VCaP (cell line): ENCODE measurements at regions not wholly inside any gene's neighbourhood (a gene's known extent, or its start where the extent isn't known, plus 50 kb on each side); places are given as distances from the start of the nearest gene placed in this dataset.
"Not testable (repeated sequence)": the region's sequence is repeated elsewhere in the genome, so short reads cannot be mapped to it uniquely, and the experiment has no call there.

Source experiments
- H3K27ac ChIP-seq: fragments of 450-650 bp; 2 replicates; pipeline ENCODE4 v1.5.1; 2017
- TF ChIP-seq, protein P1 (sequence below): fragments of 450-650 bp; conservative IDR thresholded peaks from 2 replicates; pipeline ENCODE4 v1.5.1; 2017; ENCODE audit warnings: mild to moderate bottlenecking, moderate library complexity

DNA sequence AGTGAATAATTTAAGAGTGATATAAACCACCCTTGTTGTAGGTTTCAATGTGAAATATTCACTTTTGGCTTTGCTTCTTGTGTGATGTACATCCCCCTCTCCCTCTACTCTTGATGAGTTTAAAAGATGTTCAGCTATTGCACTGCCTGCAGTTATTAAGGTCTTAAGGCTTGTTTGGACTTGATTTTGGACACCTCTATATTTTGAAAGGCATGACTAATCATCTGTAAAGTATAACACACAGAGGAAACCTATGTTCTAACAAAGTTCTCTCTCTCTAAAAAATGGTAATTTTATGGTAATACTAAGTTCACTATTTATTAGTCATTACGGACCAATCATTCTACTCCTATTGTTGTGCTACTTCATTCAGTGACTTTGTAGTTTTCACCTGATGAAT is 1719.9 kb downstream of the GRIK2 start:
- no peak overlapping the region for H3K27ac ChIP-seq
- TF ChIP-seq, protein P1, sequence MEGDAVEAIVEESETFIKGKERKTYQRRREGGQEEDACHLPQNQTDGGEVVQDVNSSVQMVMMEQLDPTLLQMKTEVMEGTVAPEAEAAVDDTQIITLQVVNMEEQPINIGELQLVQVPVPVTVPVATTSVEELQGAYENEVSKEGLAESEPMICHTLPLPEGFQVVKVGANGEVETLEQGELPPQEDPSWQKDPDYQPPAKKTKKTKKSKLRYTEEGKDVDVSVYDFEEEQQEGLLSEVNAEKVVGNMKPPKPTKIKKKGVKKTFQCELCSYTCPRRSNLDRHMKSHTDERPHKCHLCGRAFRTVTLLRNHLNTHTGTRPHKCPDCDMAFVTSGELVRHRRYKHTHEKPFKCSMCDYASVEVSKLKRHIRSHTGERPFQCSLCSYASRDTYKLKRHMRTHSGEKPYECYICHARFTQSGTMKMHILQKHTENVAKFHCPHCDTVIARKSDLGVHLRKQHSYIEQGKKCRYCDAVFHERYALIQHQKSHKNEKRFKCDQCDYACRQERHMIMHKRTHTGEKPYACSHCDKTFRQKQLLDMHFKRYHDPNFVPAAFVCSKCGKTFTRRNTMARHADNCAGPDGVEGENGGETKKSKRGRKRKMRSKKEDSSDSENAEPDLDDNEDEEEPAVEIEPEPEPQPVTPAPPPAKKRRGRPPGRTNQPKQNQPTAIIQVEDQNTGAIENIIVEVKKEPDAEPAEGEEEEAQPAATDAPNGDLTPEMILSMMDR = no peak

DNA sequence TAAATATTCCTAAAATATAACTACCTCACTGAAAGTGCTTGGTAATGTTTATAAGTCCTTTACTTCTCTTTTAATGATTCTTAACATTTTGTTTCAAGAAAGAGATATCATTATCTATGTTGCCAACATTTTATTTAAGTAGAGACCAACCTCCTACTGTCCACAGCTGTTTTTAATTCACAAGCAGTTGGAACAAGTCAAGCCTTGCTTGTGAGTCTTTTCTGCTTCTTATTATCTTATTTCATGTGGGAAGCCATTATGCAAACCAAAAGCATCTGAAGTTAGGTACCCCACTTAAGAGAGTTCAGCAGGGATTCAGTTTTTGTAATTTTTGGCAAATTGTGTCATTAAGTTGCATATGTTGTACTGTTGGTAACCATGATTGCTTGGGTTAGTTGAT is 1714.5 kb downstream of the GRIK2 start:
- H3K27ac ChIP-seq = no peak overlapping the region
- TF ChIP-seq, protein P1 = no peak

DNA sequence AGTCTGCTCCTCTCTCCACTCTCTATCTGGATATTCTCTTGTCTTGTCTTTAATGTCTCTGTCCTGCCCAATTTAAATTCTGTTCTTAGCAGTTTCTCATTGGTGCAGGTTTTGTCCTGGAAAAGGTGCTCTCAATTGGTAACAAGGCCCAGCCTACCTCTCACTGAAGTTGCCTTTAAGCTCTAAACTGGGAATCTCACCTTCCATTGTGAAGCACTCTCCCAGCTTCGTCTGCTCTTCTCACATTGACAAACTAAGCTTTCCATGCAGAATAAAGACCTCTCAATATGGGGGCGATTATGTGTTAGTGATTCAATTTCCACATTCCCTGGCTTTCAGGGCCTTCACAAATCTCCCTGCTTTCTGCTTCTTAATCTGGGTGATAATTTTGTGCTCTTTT is 1712.2 kb downstream of the GRIK2 start:
- H3K27ac ChIP-seq = no peak overlapping the region
- TF ChIP-seq, protein P1 = no peak

DNA sequence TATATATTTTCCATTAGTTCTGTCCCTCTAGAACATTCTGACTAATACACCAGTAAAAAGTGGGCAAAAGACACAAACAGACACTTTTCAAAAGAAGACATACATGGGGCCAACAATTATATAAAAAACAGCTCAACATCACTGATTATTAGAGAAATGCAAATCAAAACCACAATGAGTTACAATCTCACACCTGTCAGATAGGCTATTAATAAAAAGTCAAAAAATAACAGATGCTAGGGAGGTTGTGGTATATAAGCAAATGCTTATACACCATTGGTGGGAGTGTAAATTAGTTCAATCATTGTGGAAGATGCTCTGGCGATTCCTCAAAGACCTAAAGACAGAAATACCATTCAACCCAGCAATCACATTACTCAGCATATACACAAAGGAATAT is 1707.8 kb downstream of the GRIK2 start:
- TF ChIP-seq, protein P1 = no peak
- H3K27ac ChIP-seq = no peak overlapping the region

DNA sequence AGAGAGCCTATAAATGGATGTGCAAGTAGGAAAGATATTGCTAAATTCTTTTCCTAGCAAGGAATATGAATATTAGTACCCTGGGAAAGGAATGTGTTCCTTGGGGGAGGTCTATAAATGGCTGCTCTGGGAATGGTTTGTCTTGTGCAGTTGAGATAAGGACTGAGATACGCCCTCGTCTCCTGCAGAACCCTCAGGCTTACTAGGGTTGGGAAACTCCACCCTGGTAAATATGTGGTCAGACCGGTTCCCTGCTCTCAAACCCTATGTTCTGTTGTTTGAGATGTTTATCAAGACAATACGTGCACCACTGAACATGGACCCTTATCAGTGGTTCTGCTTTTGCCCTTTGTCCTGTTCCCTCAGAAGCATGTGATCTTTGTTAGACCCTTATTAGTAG is 1698.9 kb downstream of the GRIK2 start:
- H3K27ac ChIP-seq = not testable (repeated sequence)

DNA sequence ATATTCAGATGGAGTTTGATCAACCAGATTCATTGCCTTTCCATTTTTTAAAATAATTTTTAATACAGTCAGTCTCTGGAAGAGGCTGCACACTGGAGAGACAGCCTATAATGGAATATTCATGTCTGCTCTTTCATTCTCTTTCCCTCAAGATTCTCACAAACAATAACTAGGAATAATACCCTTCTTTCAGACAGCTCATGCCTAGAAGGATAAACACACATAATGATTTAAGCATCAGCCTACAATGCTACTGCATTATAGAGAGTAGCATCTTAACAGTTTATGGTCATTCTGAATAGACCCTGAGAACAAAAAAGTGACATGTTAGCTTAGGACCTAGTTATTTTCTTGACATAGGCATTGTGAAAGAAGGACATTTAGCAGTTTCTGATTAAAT is 1692.3 kb downstream of the GRIK2 start:
- TF ChIP-seq, protein P1 = no peak
- H3K27ac ChIP-seq = no peak overlapping the region

DNA sequence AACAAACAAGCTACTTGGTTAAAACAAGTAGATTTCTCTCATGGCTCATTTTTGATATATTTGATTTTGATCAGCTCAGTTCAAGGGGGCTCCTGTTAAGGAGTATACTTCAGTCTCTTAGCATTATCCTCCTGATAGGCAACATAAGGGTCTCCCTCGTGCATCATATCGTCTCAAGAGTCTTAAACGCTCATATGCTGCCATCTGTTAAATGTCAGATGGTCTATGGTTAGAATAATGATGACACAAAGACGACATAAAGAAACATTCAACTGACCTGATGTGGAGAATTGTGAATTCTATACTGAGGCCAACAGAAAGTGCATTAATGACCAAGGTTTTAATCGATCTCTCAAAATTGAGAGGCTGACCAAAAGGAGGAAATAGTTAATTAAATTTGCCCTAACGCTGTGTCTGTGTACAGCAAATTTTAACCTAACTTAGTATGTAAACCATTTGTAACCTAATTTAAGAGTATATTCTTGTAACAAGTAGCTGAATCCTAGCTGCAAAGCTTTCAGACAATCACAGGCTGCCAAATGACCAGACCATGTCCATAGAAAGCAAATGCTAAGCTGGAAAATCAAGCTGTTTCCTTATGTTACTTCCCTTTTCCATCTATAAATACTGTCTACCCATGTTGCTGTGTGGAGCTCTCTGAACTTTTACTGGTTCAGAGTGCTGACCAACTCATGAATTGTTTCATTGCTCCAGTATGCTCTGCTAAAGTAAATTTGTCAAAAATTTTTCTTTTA is 1688.5 kb downstream of the GRIK2 start:
- TF ChIP-seq, protein P1 = no peak
- no peak overlapping the region for H3K27ac ChIP-seq

DNA sequence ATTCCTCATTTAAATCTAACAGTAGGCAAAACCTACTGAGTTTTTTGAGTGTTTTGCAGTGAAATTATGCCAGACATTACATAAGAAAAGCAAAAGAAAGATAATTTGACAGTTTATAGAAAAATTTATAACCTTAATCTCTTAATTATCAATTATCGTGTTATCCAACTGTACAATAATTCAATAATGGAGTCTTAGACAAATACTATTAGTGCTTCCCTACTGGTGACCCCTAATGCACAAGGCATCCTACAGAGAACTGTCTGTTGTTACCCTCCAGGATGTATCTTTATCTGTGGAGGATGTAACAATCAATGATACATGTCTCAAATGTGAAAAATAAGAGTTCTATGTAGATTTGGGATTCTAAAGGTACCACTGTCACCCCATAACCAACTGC is 1687.6 kb downstream of the GRIK2 start:
- TF ChIP-seq, protein P1 = no peak
- no peak overlapping the region for H3K27ac ChIP-seq
